Kidney epithelial cell (primary cell): ENCODE measurements at regions not wholly inside any gene's neighbourhood (a gene's known extent, or its start where the extent isn't known, plus 50 kb on each side); places are given as distances from the start of the nearest gene placed in this dataset.

Experiments
- DNase-seq: peaks from one replicate; pipeline ENCODE4 v3.0.0-alpha.2; 2010; ENCODE audit warnings: low read depth
- H3K27me3 ChIP-seq: 2 replicates; pipeline ENCODE4 v1.6.0; 2011; ENCODE audit warnings: low read length; ENCODE audit not compliant: control insufficient read depth, insufficient read depth
- H3K36me3 ChIP-seq: 2 replicates; pipeline ENCODE4 v1.5.1; 2011; ENCODE audit warnings: low read length; ENCODE audit not compliant: control insufficient read depth, insufficient read depth
- H3K4me3 ChIP-seq: 2 replicates; pipeline ENCODE4 v1.5.1; 2011; ENCODE audit warnings: low read depth, mild to moderate bottlenecking, control low read depth, low read length
- CTCF ChIP-seq: IDR thresholded peaks from 2 replicates; pipeline ENCODE4 v1.5.1; 2011; ENCODE audit warnings: mild to moderate bottlenecking, moderate library complexity, low read length, control low read depth, inconsistent platforms; ENCODE audit not compliant: insufficient read depth, poor library complexity, severe bottlenecking

- Histone ChIP-seq H3K27me3 (no peaks in the 10 kb centered on the region), H3K4me3 (no peak overlapping the region), H3K36me3 (no peaks in the 10 kb centered on the region)
- TF ChIP-seq CTCF = no peak
- DNase-seq = no peak
Observed at GRCh38 chr7:118013252-118014010, 140.2 kb upstream of the CTTNBP2 start.

GRCh38 chr7:118022546-118022945 is 149.3 kb upstream of the CTTNBP2 start:
- TF ChIP-seq CTCF = no peak
- Histone ChIP-seq H3K36me3 (no peaks in the 10 kb centered on the region), H3K27me3 (no peaks in the 10 kb centered on the region), H3K4me3 (no peak overlapping the region)
- DNase-seq = no peak

GRCh38 chr7:118026791-118027190 is 153.6 kb upstream of the CTTNBP2 start:
- Histone ChIP-seq H3K36me3 (no peaks in the 10 kb centered on the region), H3K27me3 (no peaks in the 10 kb centered on the region), H3K4me3 (no peak overlapping the region)
- TF ChIP-seq CTCF = no peak
- no peak for DNase-seq

GRCh38 chr7:118028226-118028625 is 155.0 kb upstream of the CTTNBP2 start:
- TF ChIP-seq CTCF = no peak
- no peak for DNase-seq
- Histone ChIP-seq H3K36me3 (no peaks in the 10 kb centered on the region), H3K4me3 (no peak overlapping the region), H3K27me3 (no peaks in the 10 kb centered on the region)

GRCh38 chr7:118029826-118030422 is 154.0 kb upstream of the LSM8 start:
- DNase-seq = no peak
- no peak for TF ChIP-seq CTCF
- Histone ChIP-seq H3K27me3 (no peaks in the 10 kb centered on the region), H3K36me3 (no peaks in the 10 kb centered on the region), H3K4me3 (no peak overlapping the region)
